Femur (tissue), 1 donor: ENCODE measurements at regions not wholly inside any gene's neighbourhood (a gene's known extent, or its start where the extent isn't known, plus 50 kb on each side); places are given as distances from the start of the nearest gene placed in this dataset.
A peak's percentile ranks its signal among the peaks of the same experiment; 100 is the strongest.
"Not testable (repeated sequence)": the region's sequence is repeated elsewhere in the genome, so short reads cannot be mapped to it uniquely, and the experiment has no call there.

ENCODE experiments used
- DNase-seq: peaks from one replicate; pipeline ENCODE4 v3.0.0-alpha.2; 2017

- DNase-seq: not testable (repeated sequence)
Measured at GRCh38 chr21:32823296-32823695, 51.7 kb upstream of the PAXBP1 start.

- no peak for DNase-seq
Measured at GRCh38 chr21:32824950-32825349, 53.4 kb upstream of the PAXBP1 start.

GRCh38 chr21:32826329-32827167 is 55.0 kb upstream of the PAXBP1 start:
- DNase-seq: peak; percentile 34

GRCh38 chr21:32828908-32829307 is 57.4 kb upstream of the PAXBP1 start:
- DNase-seq: no peak

GRCh38 chr21:32829504-32829903 is 57.9 kb upstream of the PAXBP1 start:
- DNase-seq: no peak

GRCh38 chr21:32831779-32832178 is 60.2 kb upstream of the PAXBP1 start:
- DNase-seq: not testable (repeated sequence)

GRCh38 chr21:32834211-32834915 is 62.8 kb upstream of the PAXBP1 start:
- no peak for DNase-seq

- no peak for DNase-seq
Measured at GRCh38 chr21:32834916-32835235, 63.3 kb upstream of the PAXBP1 start.

- no peak for DNase-seq
Measured at GRCh38 chr21:32842146-32842545, 70.6 kb upstream of the PAXBP1 start.

- DNase-seq: no peak
Measured at GRCh38 chr21:32843561-32843960, 72.0 kb upstream of the PAXBP1 start.

GRCh38 chr21:32844076-32844475 is 72.5 kb upstream of the PAXBP1 start:
- no peak for DNase-seq

- DNase-seq: no peak
Measured at GRCh38 chr21:32844653-32845436, 73.3 kb upstream of the PAXBP1 start.

- DNase-seq: no peak
Measured at GRCh38 chr21:32858628-32859027, 87.1 kb upstream of the PAXBP1 start.

GRCh38 chr21:32860399-32860798 is 88.8 kb upstream of the PAXBP1 start:
- DNase-seq: no peak

GRCh38 chr21:32861866-32862265 is 90.3 kb upstream of the PAXBP1 start:
- no peak for DNase-seq

- no peak for DNase-seq
Measured at GRCh38 chr21:32867597-32867996, 96.0 kb upstream of the PAXBP1 start.

- DNase-seq: no peak
Measured at GRCh38 chr21:32868631-32869454, 97.3 kb upstream of the PAXBP1 start.

- DNase-seq: no peak
Measured at GRCh38 chr21:32869459-32869858, 97.9 kb upstream of the PAXBP1 start.

- no peak for DNase-seq
Measured at GRCh38 chr21:32876426-32876825, 104.9 kb upstream of the PAXBP1 start.

GRCh38 chr21:32877888-32878287 is 106.3 kb upstream of the PAXBP1 start:
- DNase-seq: not testable (repeated sequence)

GRCh38 chr21:32878661-32879060 is 107.1 kb upstream of the PAXBP1 start:
- no peak for DNase-seq

- no peak for DNase-seq
Measured at GRCh38 chr21:32881458-32881857, 109.9 kb upstream of the PAXBP1 start.

GRCh38 chr21:32884062-32884461 is 112.5 kb upstream of the PAXBP1 start:
- no peak for DNase-seq
